ENCODE measurements at regions not wholly inside any gene's neighbourhood (a gene's known extent, or its start where the extent isn't known, plus 50 kb on each side); places are given as distances from the start of the nearest gene placed in this dataset.

GRCh38 chr15:70416829-70417228 is 319.1 kb upstream of the TLE3 start:
- peaks cover 9% of the 10 kb centered on the region for H3K27me3 Mint-ChIP-seq (ENCODE audit: unreplicated experiment)
- DNase-seq = no peak
- TF ChIP-seq CTCF (IDR thresholded peaks at IDR 0.05; ENCODE audit: partially characterized antibody, unreplicated experiment) = no peak
- peaks cover 3% of the 10 kb centered on the region for H3K9me3 Mint-ChIP-seq (ENCODE audit: unreplicated experiment)
- H3K36me3 Mint-ChIP-seq (ENCODE audit: unreplicated experiment) = peaks cover 7% of the 10 kb centered on the region
- H3K4me1 Mint-ChIP-seq (ENCODE audit: low read depth, unreplicated experiment) = no peaks in the 10 kb centered on the region
- no peak overlapping the region for H3K4me3 Mint-ChIP-seq (ENCODE audit: unreplicated experiment)
- H3K27ac Mint-ChIP-seq (ENCODE audit: unreplicated experiment) = no peak overlapping the region

GRCh38 chr15:70415398-70415797 is 317.7 kb upstream of the TLE3 start:
- H3K9me3 Mint-ChIP-seq (ENCODE audit: unreplicated experiment) = peaks cover 3% of the 10 kb centered on the region
- no peaks in the 10 kb centered on the region for H3K4me1 Mint-ChIP-seq (ENCODE audit: low read depth, unreplicated experiment)
- TF ChIP-seq CTCF (IDR thresholded peaks at IDR 0.05; ENCODE audit: partially characterized antibody, unreplicated experiment) = no peak
- H3K36me3 Mint-ChIP-seq (ENCODE audit: unreplicated experiment) = peaks cover 7% of the 10 kb centered on the region
- no peak overlapping the region for H3K4me3 Mint-ChIP-seq (ENCODE audit: unreplicated experiment)
- H3K27ac Mint-ChIP-seq (ENCODE audit: unreplicated experiment) = no peak overlapping the region
- H3K27me3 Mint-ChIP-seq (ENCODE audit: unreplicated experiment) = peaks cover 9% of the 10 kb centered on the region
- DNase-seq = no peak

- H3K36me3 Mint-ChIP-seq (ENCODE audit: unreplicated experiment) = peaks cover 7% of the 10 kb centered on the region
- H3K4me1 Mint-ChIP-seq (ENCODE audit: low read depth, unreplicated experiment) = no peaks in the 10 kb centered on the region
- TF ChIP-seq CTCF (IDR thresholded peaks at IDR 0.05; ENCODE audit: partially characterized antibody, unreplicated experiment) = no peak
- DNase-seq = no peak
- peaks cover 9% of the 10 kb centered on the region for H3K27me3 Mint-ChIP-seq (ENCODE audit: unreplicated experiment)
- no peak overlapping the region for H3K27ac Mint-ChIP-seq (ENCODE audit: unreplicated experiment)
- H3K4me3 Mint-ChIP-seq (ENCODE audit: unreplicated experiment) = no peak overlapping the region
- H3K9me3 Mint-ChIP-seq (ENCODE audit: unreplicated experiment) = peaks cover 3% of the 10 kb centered on the region
Measured at GRCh38 chr15:70414626-70415025, 316.9 kb upstream of the TLE3 start.

GRCh38 chr15:70412794-70413193 is 315.1 kb upstream of the TLE3 start:
- H3K36me3 Mint-ChIP-seq (ENCODE audit: unreplicated experiment) = peaks cover 13% of the 10 kb centered on the region
- no peaks in the 10 kb centered on the region for H3K4me1 Mint-ChIP-seq (ENCODE audit: low read depth, unreplicated experiment)
- no peak for TF ChIP-seq CTCF (IDR thresholded peaks at IDR 0.05; ENCODE audit: partially characterized antibody, unreplicated experiment)
- no peak overlapping the region for H3K27ac Mint-ChIP-seq (ENCODE audit: unreplicated experiment)
- peaks cover 2% of the 10 kb centered on the region for H3K27me3 Mint-ChIP-seq (ENCODE audit: unreplicated experiment)
- no peak overlapping the region for H3K4me3 Mint-ChIP-seq (ENCODE audit: unreplicated experiment)
- no peak for DNase-seq
- peaks cover 3% of the 10 kb centered on the region for H3K9me3 Mint-ChIP-seq (ENCODE audit: unreplicated experiment)

GRCh38 chr15:70411143-70411863 is 313.6 kb upstream of the TLE3 start:
- H3K27me3 Mint-ChIP-seq (ENCODE audit: unreplicated experiment) = peaks cover 1% of the 10 kb centered on the region
- no peak for DNase-seq
- no peak overlapping the region for H3K27ac Mint-ChIP-seq (ENCODE audit: unreplicated experiment)
- no peak for TF ChIP-seq CTCF (IDR thresholded peaks at IDR 0.05; ENCODE audit: partially characterized antibody, unreplicated experiment)
- peaks cover 13% of the 10 kb centered on the region for H3K36me3 Mint-ChIP-seq (ENCODE audit: unreplicated experiment)
- no peaks in the 10 kb centered on the region for H3K4me1 Mint-ChIP-seq (ENCODE audit: low read depth, unreplicated experiment)
- H3K9me3 Mint-ChIP-seq (ENCODE audit: unreplicated experiment) = peaks cover 7% of the 10 kb centered on the region
- no peak overlapping the region for H3K4me3 Mint-ChIP-seq (ENCODE audit: unreplicated experiment)
